Endothelial cell of umbilical vein (primary cell): ENCODE measurements at regions not wholly inside any gene's neighbourhood (a gene's known extent, or its start where the extent isn't known, plus 50 kb on each side); places are given as distances from the start of the nearest gene placed in this dataset.

ENCODE experiments used
- BruUV-seq: library from RNA; stranded (reverse); fragments of 400-500 nt; replicated peaks from 2 replicates; lab custom pipeline; 2021; lab: Mats Ljungman, UMichigan
- CTCF ChIA-PET: fragments of 300-600, 350-600 bp; sonication (Branson Sonifier 250); formaldehyde crosslinking; loops from one replicate; lab custom pipeline; 2021; ENCODE audit warnings: antibody characterized with exemption, inconsistent platforms; lab: Charles Lee
- POLR2A ChIA-PET: fragments of 300-600, 350-600 bp; sonication (Branson Sonifier 250); formaldehyde crosslinking; loops from one replicate; lab custom pipeline; 2021; ENCODE audit warnings: antibody characterized with exemption, inconsistent platforms; lab: Charles Lee
- DNase-seq: peaks from one replicate; pipeline ENCODE4 v3.0.0-alpha.2; 2011; ENCODE audit warnings: low read depth, low spot score
- FAIRE-seq: peaks from 2 replicates; lab custom pipeline; 2011; peaks lifted over from hg19 to GRCh38; lab: Jason Lieb, UNC
- H2AFZ ChIP-seq: 2 replicates; pipeline ENCODE4 v1.6.0; 2012; ENCODE audit warnings: low read depth, low read length, control low read depth, inconsistent platforms
- H3K27ac ChIP-seq: 2 replicates; pipeline ENCODE4 v1.5.1; 2011; ENCODE audit warnings: low read depth, mild to moderate bottlenecking, control low read depth, low read length, moderate library complexity; ENCODE audit not compliant: insufficient read depth
- H3K27me3 ChIP-seq, 2 experiments: 2 replicates each; pipeline versions ENCODE4 v1.6.0 to v1.6.1; 2011; ENCODE audit warnings: low read length in 2 of 2, mixed read lengths in 1 of 2; ENCODE audit not compliant: control insufficient read depth in 2 of 2, insufficient read depth in 2 of 2
- H3K36me3 ChIP-seq, 2 experiments: 2 replicates in 1 of 2; 3 replicates in 1 of 2; pipeline ENCODE4 v1.5.1; 2011; ENCODE audit warnings: low read length in 2 of 2, mild to moderate bottlenecking in 1 of 2, moderate library complexity in 1 of 2; ENCODE audit not compliant: control insufficient read depth in 2 of 2, insufficient read depth in 2 of 2; ENCODE audit errors: extremely low read depth in 1 of 2
- H3K4me1 ChIP-seq: 3 replicates; pipeline ENCODE4 v1.5.1; 2011; ENCODE audit warnings: mild to moderate bottlenecking, low read length; ENCODE audit not compliant: control insufficient read depth, insufficient read depth; ENCODE audit errors: extremely low read depth
- H3K4me2 ChIP-seq: 2 replicates; pipeline ENCODE4 v1.6.1; 2011; ENCODE audit warnings: low read length, control low read depth, mixed read lengths; ENCODE audit not compliant: insufficient read depth
- H3K4me3 ChIP-seq, 3 experiments: fragments of 200-600 bp in 1 of 3; sonication (generic), shearing (Covaris generic) in 1 of 3; replicated peaks in 1 of 3; 2 replicates each; pipeline ENCODE4 v1.5.1; 2011 to 2016; ENCODE audit warnings: control low read depth in 3 of 3, low read length in 3 of 3, mild to moderate bottlenecking in 2 of 3, inconsistent platforms in 1 of 3, low read depth in 1 of 3, moderate library complexity in 1 of 3; ENCODE audit not compliant: insufficient read depth in 1 of 3
- H3K79me2 ChIP-seq: 2 replicates; pipeline ENCODE4 v1.6.0; 2012; ENCODE audit warnings: low read length, inconsistent platforms; ENCODE audit not compliant: control insufficient read depth, insufficient read depth
- H3K9ac ChIP-seq: replicated peaks from 2 replicates; pipeline ENCODE3; 2011; ENCODE audit warnings: low read length, control low read depth; ENCODE audit not compliant: insufficient read depth; ENCODE audit errors: extremely low read depth
- H3K9me1 ChIP-seq: replicated peaks from 3 replicates; pipeline ENCODE4 v1.6.0; 2011; ENCODE audit warnings: mild to moderate bottlenecking, low read length; ENCODE audit not compliant: control insufficient read depth, insufficient read depth; ENCODE audit errors: extremely low read depth
- H3K9me3 ChIP-seq: replicated peaks from 2 replicates; pipeline ENCODE4 v1.5.1; 2012; ENCODE audit warnings: low read length, inconsistent platforms; ENCODE audit not compliant: control insufficient read depth, insufficient read depth
- H4K20me1 ChIP-seq: replicated peaks from 2 replicates; pipeline ENCODE3; 2011; ENCODE audit warnings: mild to moderate bottlenecking, low read length; ENCODE audit not compliant: control insufficient read depth, insufficient read depth; ENCODE audit errors: extremely low read depth
- CTCF ChIP-seq, 2 donors: IDR thresholded peaks; 1 replicate in 1 of 2; 2 replicates in 1 of 2; pipeline ENCODE4 v1.5.1; 2011; ENCODE audit warnings: low read length in 2 of 2, mild to moderate bottlenecking in 2 of 2, moderate library complexity in 2 of 2, control low read depth in 1 of 2, inconsistent platforms in 1 of 2, low read depth in 1 of 2; ENCODE audit not compliant: insufficient read depth in 1 of 2; ENCODE audit errors: extremely low read depth in 1 of 2
- EZH2 ChIP-seq: IDR thresholded peaks from 2 replicates; pipeline ENCODE4 v1.6.1; 2012; ENCODE audit warnings: borderline replicate concordance, low read depth, mild to moderate bottlenecking, moderate library complexity, low read length, inconsistent platforms; ENCODE audit not compliant: severe bottlenecking
- FOS ChIP-seq: IDR thresholded peaks from 2 replicates; pipeline ENCODE4 v1.6.1; 2011; ENCODE audit warnings: mild to moderate bottlenecking, low read length, moderate library complexity, borderline replicate concordance; ENCODE audit not compliant: insufficient read depth
- GATA2 ChIP-seq: IDR thresholded peaks from 2 replicates; pipeline ENCODE4 v1.7.0; 2011; ENCODE audit warnings: low read depth, mild to moderate bottlenecking, moderate library complexity, mixed read lengths, low read length; ENCODE audit not compliant: insufficient read length, insufficient read depth
- JUN ChIP-seq: IDR thresholded peaks from 2 replicates; pipeline ENCODE4 v1.6.1; 2011; ENCODE audit warnings: borderline replicate concordance, low read depth; ENCODE audit not compliant: insufficient read length, insufficient read depth
- MAX ChIP-seq: IDR thresholded peaks from 2 replicates; pipeline ENCODE4 v1.6.1; 2011; ENCODE audit not compliant: insufficient read depth, insufficient read length
- MYC ChIP-seq: IDR thresholded peaks from one replicate; pipeline ENCODE4 v1.6.1; 2011; ENCODE audit warnings: mild to moderate bottlenecking, low read depth, low read length
- POLR2A ChIP-seq: IDR thresholded peaks from 2 replicates; pipeline ENCODE4 v1.6.1; 2012; ENCODE audit warnings: low read depth, mild to moderate bottlenecking, control low read depth, low read length
- POLR2AphosphoS5 ChIP-seq: IDR thresholded peaks from 2 replicates; pipeline ENCODE4 v1.6.1; 2012; ENCODE audit warnings: low read depth, mild to moderate bottlenecking, control low read depth, low read length, moderate library complexity; ENCODE audit not compliant: insufficient read depth
- dilution Hi-C: fragments of 300-500 bp; cut with MboI; formaldehyde crosslinking; loops from one replicate; pipeline ENCODE4 v1.15.0; 2019; ENCODE audit warnings: low sequenced_read_pairs; ENCODE audit not compliant: extremely low pct_ligation_motif_present
- intact Hi-C: fragments of 100-400 bp; cut with micrococcal nuclease; formaldehyde crosslinking; loops from one replicate; pipeline ENCODE4 v1.10.0; 2022

- Histone ChIP-seq H3K9me1 (no peaks in the 10 kb centered on the region), H3K27ac (no peak overlapping the region), H3K4me3 (no peak overlapping the region), H3K4me1 (no peaks in the 10 kb centered on the region), H3K36me3 (no peaks in the 10 kb centered on the region), H3K27me3 (peaks cover 23 to 32% of the 10 kb centered on the region in 2 experiments), H2AFZ (no peak overlapping the region), H4K20me1 (no peaks in the 10 kb centered on the region), H3K4me2 (no peak overlapping the region), H3K79me2 (no peaks in the 10 kb centered on the region), H3K9me3 (no peaks in the 10 kb centered on the region), H3K9ac (no peak overlapping the region)
- CTCF ChIA-PET, result interaction anchor here (1.0 to 1.4 kb wide), 2 partner anchors 16 to 381 kb away, joined by 3 read pairs; no protein-coding TSS in a partner anchor
- intact Hi-C loops (no loop called here), dilution Hi-C loops (no loop called here)
- no peak for TF ChIP-seq JUN
- no peak for TF ChIP-seq POLR2A
- no peak for TF ChIP-seq FOS
- TF ChIP-seq EZH2, result no peak
- no peak for TF ChIP-seq MYC
- TF ChIP-seq GATA2, result no peak
- no peak for TF ChIP-seq CTCF (IDR thresholded peaks at IDR 0.05; ENCODE audit: extremely low read depth in 1 of 2, insufficient read depth in 1 of 2, low read depth in 1 of 2, low read length in 2 of 2)
- TF ChIP-seq POLR2AphosphoS5, result no peak
- TF ChIP-seq MAX, result no peak
- POLR2A ChIA-PET, result no interaction called here
- FAIRE-seq (no peak), DNase-seq (no peak)
- BruUV-seq, result no TSS peak
Observed at GRCh38 chr12:47413806-47414205, 292.0 kb downstream of the RPAP3 start.
